NB4 (cell line): ENCODE measurements at regions not wholly inside any gene's neighbourhood (a gene's known extent, or its start where the extent isn't known, plus 50 kb on each side); places are given as distances from the start of the nearest gene placed in this dataset.

Experiments used
- MYC ChIP-seq: IDR thresholded peaks from 2 replicates; pipeline ENCODE4 v1.6.1; 2011; ENCODE audit warnings: low read depth, low read length
- POLR2A ChIP-seq: IDR thresholded peaks from 2 replicates; pipeline ENCODE4 v1.6.1; 2011; ENCODE audit warnings: mild to moderate bottlenecking; ENCODE audit not compliant: insufficient read length; ENCODE audit errors: extremely low read depth
- TF ChIP-seq, protein P1 (sequence below): IDR thresholded peaks from one replicate; pipeline ENCODE4 v1.5.1; 2012; ENCODE audit warnings: low read depth, low read length
- TF ChIP-seq, protein P2 (sequence below): IDR thresholded peaks from 2 replicates; pipeline ENCODE4 v1.6.1; 2011; ENCODE audit warnings: low read depth, low read length

DNA sequence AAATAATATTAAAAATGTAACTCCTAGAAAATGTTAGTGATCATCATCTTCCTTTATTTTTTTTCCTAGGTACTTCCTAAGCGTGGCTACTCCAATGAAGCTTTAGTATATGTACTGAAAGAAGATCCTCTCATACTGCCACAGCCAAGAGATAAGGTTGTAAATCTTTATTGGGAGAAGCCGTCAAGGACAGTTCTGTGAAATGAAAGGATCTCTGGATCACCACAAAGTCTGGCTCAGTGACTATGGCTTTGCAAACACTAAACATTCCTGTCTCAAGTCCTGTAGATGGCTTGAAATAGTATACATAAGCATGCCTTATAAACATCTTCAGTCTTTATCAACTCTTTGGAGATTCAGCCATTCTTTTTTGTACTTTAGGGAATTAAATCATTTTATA, 61.2 kb upstream of the DPH5 start:
- TF ChIP-seq, protein P1, sequence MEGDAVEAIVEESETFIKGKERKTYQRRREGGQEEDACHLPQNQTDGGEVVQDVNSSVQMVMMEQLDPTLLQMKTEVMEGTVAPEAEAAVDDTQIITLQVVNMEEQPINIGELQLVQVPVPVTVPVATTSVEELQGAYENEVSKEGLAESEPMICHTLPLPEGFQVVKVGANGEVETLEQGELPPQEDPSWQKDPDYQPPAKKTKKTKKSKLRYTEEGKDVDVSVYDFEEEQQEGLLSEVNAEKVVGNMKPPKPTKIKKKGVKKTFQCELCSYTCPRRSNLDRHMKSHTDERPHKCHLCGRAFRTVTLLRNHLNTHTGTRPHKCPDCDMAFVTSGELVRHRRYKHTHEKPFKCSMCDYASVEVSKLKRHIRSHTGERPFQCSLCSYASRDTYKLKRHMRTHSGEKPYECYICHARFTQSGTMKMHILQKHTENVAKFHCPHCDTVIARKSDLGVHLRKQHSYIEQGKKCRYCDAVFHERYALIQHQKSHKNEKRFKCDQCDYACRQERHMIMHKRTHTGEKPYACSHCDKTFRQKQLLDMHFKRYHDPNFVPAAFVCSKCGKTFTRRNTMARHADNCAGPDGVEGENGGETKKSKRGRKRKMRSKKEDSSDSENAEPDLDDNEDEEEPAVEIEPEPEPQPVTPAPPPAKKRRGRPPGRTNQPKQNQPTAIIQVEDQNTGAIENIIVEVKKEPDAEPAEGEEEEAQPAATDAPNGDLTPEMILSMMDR: no peak
- TF ChIP-seq POLR2A: no peak
- TF ChIP-seq, protein P2, sequence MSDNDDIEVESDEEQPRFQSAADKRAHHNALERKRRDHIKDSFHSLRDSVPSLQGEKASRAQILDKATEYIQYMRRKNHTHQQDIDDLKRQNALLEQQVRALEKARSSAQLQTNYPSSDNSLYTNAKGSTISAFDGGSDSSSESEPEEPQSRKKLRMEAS: no peak
- TF ChIP-seq MYC: no peak
